ENCODE measurements at regions not wholly inside any gene's neighbourhood (a gene's known extent, or its start where the extent isn't known, plus 50 kb on each side); places are given as distances from the start of the nearest gene placed in this dataset.

GRCh38 chr5:63555874-63556273 lies 406.4 kb downstream of the HTR1A start:
- no peak overlapping the region for H3K4me3 Mint-ChIP-seq
- no peaks in the 10 kb centered on the region for H3K4me1 Mint-ChIP-seq
- no peak for ATAC-seq (ENCODE audit: low read depth in 2 of 2)
- Histone ChIP-seq H3K4me3 (ENCODE audit: low read depth, low read length) (no peak overlapping the region), H3K9me3 (ENCODE audit: control insufficient read depth in 2 of 2, low read length in 2 of 2) (no peaks in the 10 kb centered on the region), H3K4me1 (ENCODE audit: control insufficient read depth, insufficient read depth, low read length, poor library complexity, severe bottlenecking) (no peaks in the 10 kb centered on the region), H3K27me3 (ENCODE audit: control insufficient read depth, insufficient read depth, low read length) (no peaks in the 10 kb centered on the region), H3K36me3 (ENCODE audit: control insufficient read depth, insufficient read depth, low read length) (no peaks in the 10 kb centered on the region), H3K27ac (ENCODE audit: insufficient read depth, low read length, poor library complexity, severe bottlenecking) (no peak overlapping the region)
- H3K36me3 Mint-ChIP-seq, result no peaks in the 10 kb centered on the region
- no peak overlapping the region for H3K27ac Mint-ChIP-seq
- DNase-seq, result no peak
- no peaks in the 10 kb centered on the region for H3K27me3 Mint-ChIP-seq
- H3K9me3 Mint-ChIP-seq, result peaks cover 0 to 23% (median 4%) of the 10 kb centered on the region in 7 donors

- Mint-ChIP-seq H3K9me3 (peaks cover 0 to 13% (median 2%) of the 10 kb centered on the region in 7 donors), H3K4me3 (no peak overlapping the region), H3K4me1 (no peaks in the 10 kb centered on the region), H3K27me3 (no peaks in the 10 kb centered on the region), H3K27ac (no peak overlapping the region), H3K36me3 (no peaks in the 10 kb centered on the region)
- no peak for DNase-seq
- no peak for ATAC-seq (ENCODE audit: low read depth in 2 of 2)
- Histone ChIP-seq H3K27me3 (ENCODE audit: control insufficient read depth, insufficient read depth, low read length) (no peaks in the 10 kb centered on the region), H3K36me3 (ENCODE audit: control insufficient read depth, insufficient read depth, low read length) (no peaks in the 10 kb centered on the region), H3K9me3 (ENCODE audit: control insufficient read depth in 2 of 2, low read length in 2 of 2) (no peaks in the 10 kb centered on the region), H3K4me1 (ENCODE audit: control insufficient read depth, insufficient read depth, low read length, poor library complexity, severe bottlenecking) (no peaks in the 10 kb centered on the region), H3K4me3 (ENCODE audit: low read depth, low read length) (no peak overlapping the region), H3K27ac (ENCODE audit: insufficient read depth, low read length, poor library complexity, severe bottlenecking) (no peak overlapping the region)
Measured at GRCh38 chr5:63554191-63554590, 408.1 kb downstream of the HTR1A start.

GRCh38 chr5:63553073-63553472 lies 409.2 kb downstream of the HTR1A start:
- no peaks in the 10 kb centered on the region for H3K27me3 ChIP-seq (ENCODE audit: control insufficient read depth, insufficient read depth, low read length)
- H3K36me3 ChIP-seq (ENCODE audit: control insufficient read depth, insufficient read depth, low read length), result no peaks in the 10 kb centered on the region
- H3K9me3 Mint-ChIP-seq, result peaks cover 0 to 17% (median 0%) of the 10 kb centered on the region in 7 donors
- H3K27me3 Mint-ChIP-seq, result no peaks in the 10 kb centered on the region
- H3K27ac ChIP-seq (ENCODE audit: insufficient read depth, low read length, poor library complexity, severe bottlenecking), result no peak overlapping the region
- H3K4me1 Mint-ChIP-seq, result no peaks in the 10 kb centered on the region
- DNase-seq, result no peak
- H3K9me3 ChIP-seq (ENCODE audit: control insufficient read depth in 2 of 2, low read length in 2 of 2), result no peaks in the 10 kb centered on the region
- no peak overlapping the region for H3K27ac Mint-ChIP-seq
- no peaks in the 10 kb centered on the region for H3K4me1 ChIP-seq (ENCODE audit: control insufficient read depth, insufficient read depth, low read length, poor library complexity, severe bottlenecking)
- H3K36me3 Mint-ChIP-seq, result no peaks in the 10 kb centered on the region
- H3K4me3 Mint-ChIP-seq, result no peak overlapping the region
- H3K4me3 ChIP-seq (ENCODE audit: low read depth, low read length), result no peak overlapping the region
- no peak for ATAC-seq (ENCODE audit: low read depth in 2 of 2)

GRCh38 chr5:63535840-63536602 lies 426.2 kb downstream of the HTR1A start:
- no peak for ATAC-seq (ENCODE audit: low read depth in 2 of 2)
- Mint-ChIP-seq H3K27ac (no peak overlapping the region), H3K4me3 (no peak overlapping the region)

GRCh38 chr5:63524281-63524680 lies 438.0 kb downstream of the HTR1A start:
- Mint-ChIP-seq H3K27ac (no peak overlapping the region), H3K4me3 (no peak overlapping the region), H3K36me3 (no peaks in the 10 kb centered on the region), H3K4me1 (no peaks in the 10 kb centered on the region), H3K9me3 (peaks cover 0 to 24% (median 5%) of the 10 kb centered on the region in 7 donors), H3K27me3 (no peaks in the 10 kb centered on the region)
- H3K4me3 ChIP-seq (ENCODE audit: low read depth, low read length), result no peak overlapping the region
- H3K27ac ChIP-seq (ENCODE audit: insufficient read depth, low read length, poor library complexity, severe bottlenecking), result no peak overlapping the region
- ATAC-seq (ENCODE audit: low read depth in 2 of 2) (no peak), DNase-seq (no peak)
- H3K36me3 ChIP-seq (ENCODE audit: control insufficient read depth, insufficient read depth, low read length), result no peaks in the 10 kb centered on the region
- no peaks in the 10 kb centered on the region for H3K9me3 ChIP-seq (ENCODE audit: control insufficient read depth in 2 of 2, low read length in 2 of 2)
- H3K4me1 ChIP-seq (ENCODE audit: control insufficient read depth, insufficient read depth, low read length, poor library complexity, severe bottlenecking), result no peaks in the 10 kb centered on the region
- no peaks in the 10 kb centered on the region for H3K27me3 ChIP-seq (ENCODE audit: control insufficient read depth, insufficient read depth, low read length)

More at GRCh38 chr5:63535840-63536602, 426.2 kb downstream of the HTR1A start:
- Histone ChIP-seq H3K4me3 (ENCODE audit: low read depth, low read length) (no peak overlapping the region), H3K27ac (ENCODE audit: insufficient read depth, low read length, poor library complexity, severe bottlenecking) (no peak overlapping the region), H3K36me3 (ENCODE audit: control insufficient read depth, insufficient read depth, low read length) (no peaks in the 10 kb centered on the region), H3K4me1 (ENCODE audit: control insufficient read depth, insufficient read depth, low read length, poor library complexity, severe bottlenecking) (no peaks in the 10 kb centered on the region), H3K9me3 (ENCODE audit: control insufficient read depth in 2 of 2, low read length in 2 of 2) (peaks cover 0 to 3% of the 10 kb centered on the region in 2 experiments), H3K27me3 (ENCODE audit: control insufficient read depth, insufficient read depth, low read length) (no peaks in the 10 kb centered on the region)
- peaks cover 0 to 11% (median 3%) of the 10 kb centered on the region in 7 donors for H3K9me3 Mint-ChIP-seq
- no peaks in the 10 kb centered on the region for H3K27me3 Mint-ChIP-seq
- no peaks in the 10 kb centered on the region for H3K4me1 Mint-ChIP-seq
- no peak for DNase-seq
- no peaks in the 10 kb centered on the region for H3K36me3 Mint-ChIP-seq

- Mint-ChIP-seq H3K4me3 (no peak overlapping the region), H3K27ac (no peak overlapping the region), H3K27me3 (no peaks in the 10 kb centered on the region), H3K36me3 (no peaks in the 10 kb centered on the region), H3K9me3 (peaks cover 2 to 14% (median 7%) of the 10 kb centered on the region in 7 donors), H3K4me1 (no peaks in the 10 kb centered on the region)
- Histone ChIP-seq H3K4me1 (ENCODE audit: control insufficient read depth, insufficient read depth, low read length, poor library complexity, severe bottlenecking) (no peaks in the 10 kb centered on the region), H3K4me3 (ENCODE audit: low read depth, low read length) (no peak overlapping the region), H3K36me3 (ENCODE audit: control insufficient read depth, insufficient read depth, low read length) (no peaks in the 10 kb centered on the region), H3K27me3 (ENCODE audit: control insufficient read depth, insufficient read depth, low read length) (no peaks in the 10 kb centered on the region), H3K27ac (ENCODE audit: insufficient read depth, low read length, poor library complexity, severe bottlenecking) (no peak overlapping the region), H3K9me3 (ENCODE audit: control insufficient read depth in 2 of 2, low read length in 2 of 2) (no peaks in the 10 kb centered on the region)
- no peak for ATAC-seq (ENCODE audit: low read depth in 2 of 2)
- DNase-seq, result no peak
Measured at GRCh38 chr5:63516006-63516405, 446.2 kb downstream of the HTR1A start.

GRCh38 chr5:63500242-63500641 lies 462.0 kb downstream of the HTR1A start:
- no peaks in the 10 kb centered on the region for H3K4me1 Mint-ChIP-seq
- H3K9me3 Mint-ChIP-seq, result peaks cover 2 to 13% (median 6%) of the 10 kb centered on the region in 7 donors
- H3K4me1 ChIP-seq (ENCODE audit: control insufficient read depth, insufficient read depth, low read length, poor library complexity, severe bottlenecking), result no peaks in the 10 kb centered on the region
- DNase-seq (no peak), ATAC-seq (ENCODE audit: low read depth in 2 of 2) (no peak)
- no peak overlapping the region for H3K4me3 ChIP-seq (ENCODE audit: low read depth, low read length)
- no peak overlapping the region for H3K4me3 Mint-ChIP-seq
- no peak overlapping the region for H3K27ac Mint-ChIP-seq
- H3K36me3 ChIP-seq (ENCODE audit: control insufficient read depth, insufficient read depth, low read length), result no peaks in the 10 kb centered on the region
- H3K36me3 Mint-ChIP-seq, result no peaks in the 10 kb centered on the region
- no peaks in the 10 kb centered on the region for H3K27me3 Mint-ChIP-seq
- no peaks in the 10 kb centered on the region for H3K27me3 ChIP-seq (ENCODE audit: control insufficient read depth, insufficient read depth, low read length)
- H3K27ac ChIP-seq (ENCODE audit: insufficient read depth, low read length, poor library complexity, severe bottlenecking), result no peak overlapping the region
- no peaks in the 10 kb centered on the region for H3K9me3 ChIP-seq (ENCODE audit: control insufficient read depth in 2 of 2, low read length in 2 of 2)

GRCh38 chr5:63495225-63495624 lies 467.0 kb downstream of the HTR1A start:
- Histone ChIP-seq H3K27me3 (ENCODE audit: control insufficient read depth, insufficient read depth, low read length) (no peaks in the 10 kb centered on the region), H3K4me1 (ENCODE audit: control insufficient read depth, insufficient read depth, low read length, poor library complexity, severe bottlenecking) (no peaks in the 10 kb centered on the region), H3K27ac (ENCODE audit: insufficient read depth, low read length, poor library complexity, severe bottlenecking) (no peak overlapping the region), H3K4me3 (ENCODE audit: low read depth, low read length) (no peak overlapping the region), H3K9me3 (ENCODE audit: control insufficient read depth in 2 of 2, low read length in 2 of 2) (no peaks in the 10 kb centered on the region), H3K36me3 (ENCODE audit: control insufficient read depth, insufficient read depth, low read length) (no peaks in the 10 kb centered on the region)
- Mint-ChIP-seq H3K4me1 (no peaks in the 10 kb centered on the region), H3K27ac (no peak overlapping the region), H3K4me3 (no peak overlapping the region), H3K36me3 (no peaks in the 10 kb centered on the region), H3K9me3 (peaks cover 0 to 10% (median 2%) of the 10 kb centered on the region in 7 donors), H3K27me3 (no peaks in the 10 kb centered on the region)
- no peak for DNase-seq
- ATAC-seq (ENCODE audit: low read depth in 2 of 2), result no peak
